GM18873 (cell line): ENCODE measurements at regions not wholly inside any gene's neighbourhood (a gene's known extent, or its start where the extent isn't known, plus 50 kb on each side); places are given as distances from the start of the nearest gene placed in this dataset.

Experiments
- ATAC-seq: cut with Tn5 transposase; IDR thresholded peaks from one replicate; pipeline ENCODE4 v1.9.1; 2021; ENCODE audit warnings: mild to moderate bottlenecking, moderate library complexity, moderate number of reproducible peaks; ENCODE audit not compliant: unreplicated experiment, low FRiP score

DNA sequence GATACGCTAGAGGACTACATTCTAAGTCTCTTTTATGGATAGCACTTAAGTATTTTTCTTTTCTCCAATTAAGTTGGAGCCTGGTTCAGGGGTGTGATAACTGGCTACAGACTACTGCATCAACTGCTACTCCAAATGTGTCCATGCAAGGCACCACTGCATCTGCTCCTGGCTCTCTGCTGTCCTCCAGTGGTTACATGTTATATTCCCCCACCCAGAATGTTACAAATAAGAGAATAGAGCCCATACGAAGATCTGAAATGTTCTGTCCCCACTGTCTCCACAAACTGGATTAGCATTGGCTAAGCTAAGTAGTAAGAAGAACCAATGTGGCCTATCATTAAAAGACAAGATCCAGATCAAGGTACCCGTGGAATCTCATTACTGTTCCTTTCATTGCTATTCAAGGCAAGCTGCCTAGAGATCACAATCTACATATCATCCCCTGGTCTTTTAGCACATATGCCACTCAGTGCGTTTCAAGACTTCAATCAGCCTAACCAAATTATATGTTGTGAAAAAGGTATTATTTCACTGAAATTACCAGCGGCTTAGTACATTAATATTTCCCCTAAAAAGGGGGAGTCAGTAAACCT is 308.3 kb upstream of the SLC8A1 start:
- ATAC-seq: no peak

DNA sequence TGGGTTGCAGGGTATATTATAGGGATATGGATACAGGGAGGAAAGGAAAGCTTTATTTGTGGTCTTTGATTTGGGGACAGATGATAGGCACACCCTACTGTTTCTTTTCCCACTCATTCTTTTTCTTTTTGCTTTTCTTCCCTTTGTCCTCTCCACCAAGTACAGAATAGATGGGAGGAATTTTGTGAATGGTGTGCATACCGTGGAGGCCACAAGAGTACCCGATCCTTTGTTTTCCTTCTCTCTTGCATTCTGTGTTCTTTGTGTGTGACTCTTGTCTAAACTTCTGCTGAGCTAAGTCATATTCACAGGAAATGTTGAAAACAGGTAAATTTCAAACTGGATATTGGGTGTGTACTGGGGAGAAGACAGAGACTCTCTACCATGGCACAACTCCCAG is 321.4 kb upstream of the SLC8A1 start:
- ATAC-seq: no peak

GRCh38 chr2:40783704-40784103 is 331.8 kb upstream of the SLC8A1 start:
- no peak for ATAC-seq

- no peak for ATAC-seq
These were observed 334.7 kb upstream of the SLC8A1 start for GRCh38 chr2:40786636-40787035.

DNA sequence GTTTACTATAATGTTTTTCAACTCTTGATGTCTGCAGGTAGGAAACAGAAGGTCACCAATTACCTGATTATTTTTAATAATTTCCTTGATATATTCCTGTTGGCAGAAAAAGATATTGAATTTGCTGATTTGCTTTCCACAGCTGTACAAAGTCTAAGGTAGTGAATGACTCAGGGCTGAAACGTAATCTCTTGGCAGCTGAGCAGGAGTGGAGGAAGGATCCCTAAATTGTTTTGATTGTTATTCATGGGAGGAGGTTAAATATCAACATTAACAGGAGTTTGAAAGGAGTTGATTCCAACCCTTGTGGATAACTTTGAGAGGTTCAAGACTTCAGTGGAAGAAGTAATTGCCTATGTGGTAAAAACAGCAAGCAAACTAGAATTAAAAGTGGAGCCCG is 345.2 kb upstream of the SLC8A1 start:
- no peak for ATAC-seq

DNA sequence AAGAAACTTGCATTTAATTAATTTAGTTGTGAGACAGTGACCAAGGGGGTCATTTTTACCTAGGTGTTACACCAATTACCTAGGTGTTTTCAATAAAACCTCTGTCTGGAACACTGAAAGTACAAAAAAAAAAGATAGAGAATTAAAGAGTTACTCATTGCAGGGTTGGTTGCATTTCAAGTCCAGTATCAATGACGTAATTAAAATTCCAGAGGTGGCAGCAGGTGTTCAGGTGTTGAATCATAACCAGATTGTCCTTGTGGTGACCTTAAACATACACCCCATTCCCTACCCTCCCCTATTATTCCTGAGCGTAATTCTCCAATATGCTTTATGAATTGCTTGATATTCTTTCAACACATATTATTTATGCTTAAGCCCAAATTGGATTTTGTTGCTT is 352.0 kb upstream of the SLC8A1 start:
- no peak for ATAC-seq

DNA sequence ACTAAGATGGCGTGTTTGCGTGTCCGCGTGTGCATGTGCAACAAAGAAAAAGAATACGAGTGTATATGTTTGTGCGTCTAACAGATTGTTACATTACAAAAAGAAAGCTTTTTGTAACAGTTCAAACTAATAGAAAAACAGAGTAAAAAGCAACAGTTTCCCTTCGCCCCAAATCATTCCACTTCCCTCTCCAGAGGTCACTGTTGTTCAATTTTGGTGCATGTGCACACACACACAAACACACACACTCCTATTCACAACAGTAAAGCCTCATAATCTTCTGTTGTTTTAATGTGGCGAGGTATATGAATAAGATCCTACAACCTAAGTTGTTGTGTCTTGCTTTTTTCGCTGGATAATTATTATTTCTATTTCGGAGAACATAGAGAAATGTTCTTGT is 357.3 kb upstream of the SLC8A1 start:
- no peak for ATAC-seq

DNA sequence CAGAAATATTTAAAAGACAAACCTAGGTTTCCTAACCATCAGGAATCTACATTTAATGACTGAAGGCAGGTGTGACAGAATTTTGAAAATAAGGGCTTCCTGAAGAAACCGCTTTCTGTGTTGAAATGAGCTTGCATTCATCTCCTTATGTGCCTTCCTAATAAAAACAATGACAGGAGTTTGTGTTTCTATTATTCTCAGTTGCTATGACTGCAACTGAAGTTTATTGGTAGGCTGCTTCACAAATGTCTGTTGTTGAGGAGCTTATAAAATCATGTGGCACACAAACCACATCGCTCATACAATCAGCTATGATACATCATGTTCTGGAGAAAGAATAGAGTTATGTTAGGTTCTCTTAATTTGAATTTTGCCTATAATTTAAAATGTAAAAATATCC is 362.7 kb upstream of the SLC8A1 start:
- no peak for ATAC-seq

GRCh38 chr2:40820319-40820718 is 368.4 kb upstream of the SLC8A1 start:
- no peak for ATAC-seq

DNA sequence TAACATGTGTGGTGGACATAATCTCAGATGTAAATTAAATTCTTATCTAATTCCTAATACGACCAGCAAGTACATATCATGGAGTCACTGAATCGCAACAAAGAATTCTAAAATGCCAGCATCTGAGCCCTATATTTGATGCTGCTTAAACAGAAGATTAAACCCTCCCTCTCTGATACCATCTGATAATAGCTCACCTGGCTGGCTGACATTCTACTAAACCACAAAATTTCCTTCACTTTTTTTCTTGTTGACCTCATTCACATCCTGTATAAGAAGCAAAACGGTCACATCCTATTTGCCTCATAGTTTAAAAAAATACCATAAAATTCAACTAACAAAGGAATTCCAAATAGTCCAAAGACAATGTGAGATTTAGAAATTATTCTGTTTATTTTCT is 371.6 kb upstream of the SLC8A1 start:
- ATAC-seq: no peak

- ATAC-seq: no peak
These were observed 372.4 kb upstream of the SLC8A1 start for GRCh38 chr2:40824278-40824677.

- no peak for ATAC-seq
These were observed 375.5 kb upstream of the SLC8A1 start for GRCh38 chr2:40827392-40827791.

DNA sequence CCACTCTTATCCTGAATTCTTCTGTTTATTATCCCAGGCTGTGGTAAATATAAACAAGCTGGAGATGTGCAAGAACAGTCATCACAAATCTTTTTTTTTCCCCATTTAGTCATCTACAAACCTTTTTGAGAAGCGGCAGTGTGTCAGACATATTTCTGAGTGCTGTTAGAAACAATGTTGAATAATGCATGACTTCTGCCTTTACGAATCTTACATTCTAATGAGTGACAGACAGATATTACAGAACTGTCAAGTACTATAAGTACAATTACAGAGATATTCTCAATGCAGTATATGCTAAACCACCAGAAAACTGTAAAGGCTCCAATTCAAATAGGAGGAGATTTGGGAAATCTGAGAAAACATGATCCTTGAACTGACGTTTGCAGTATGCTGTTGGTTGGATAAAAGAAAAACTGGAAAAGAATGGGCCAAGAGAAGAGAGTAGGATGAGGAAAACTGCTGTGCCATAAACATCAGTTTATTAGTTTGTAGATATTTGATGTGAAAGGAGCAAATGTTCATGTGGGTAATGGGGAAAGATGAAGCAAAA is 379.5 kb upstream of the SLC8A1 start:
- ATAC-seq: no peak

DNA sequence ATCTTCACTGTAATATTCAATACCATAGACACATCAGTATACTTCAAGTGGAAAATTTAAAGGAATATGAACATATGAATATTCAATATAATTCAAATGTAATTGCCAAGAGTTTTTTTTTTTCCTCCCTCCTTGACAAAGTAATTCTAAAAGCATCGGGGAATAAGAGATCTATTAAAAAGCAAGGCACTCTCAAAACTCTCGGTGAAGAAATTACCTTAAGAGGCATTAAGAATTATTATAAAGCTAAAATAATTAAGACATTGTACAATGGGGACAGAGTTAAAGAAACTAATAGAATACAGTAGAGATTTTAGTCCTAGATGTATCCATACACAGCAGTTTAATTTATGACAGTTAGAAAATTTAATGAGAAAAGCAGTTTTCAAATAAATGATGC is 390.0 kb upstream of the SLC8A1 start:
- no peak for ATAC-seq

- ATAC-seq: no peak
These were observed 392.7 kb upstream of the SLC8A1 start for GRCh38 chr2:40844353-40845277.

DNA sequence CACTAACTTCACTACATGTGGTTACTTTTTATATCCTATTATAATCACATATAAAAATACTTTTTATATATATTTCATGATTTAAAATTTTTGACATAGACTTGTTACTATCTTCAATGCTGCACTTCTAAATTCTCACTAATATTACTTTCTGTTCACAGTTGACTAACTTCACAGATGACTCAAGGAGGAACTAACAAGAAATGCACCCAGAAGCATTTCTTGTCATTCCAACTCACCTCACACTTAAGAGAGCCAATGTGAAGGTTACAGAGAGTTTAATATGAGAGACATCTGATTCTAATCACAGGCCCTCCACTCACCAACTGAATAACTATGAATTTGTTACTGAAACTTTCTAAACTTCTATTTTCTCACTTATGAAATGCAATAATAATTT is 399.8 kb upstream of the SLC8A1 start:
- no peak for ATAC-seq

GRCh38 chr2:40859617-40860016 is 407.7 kb upstream of the SLC8A1 start:
- no peak for ATAC-seq

DNA sequence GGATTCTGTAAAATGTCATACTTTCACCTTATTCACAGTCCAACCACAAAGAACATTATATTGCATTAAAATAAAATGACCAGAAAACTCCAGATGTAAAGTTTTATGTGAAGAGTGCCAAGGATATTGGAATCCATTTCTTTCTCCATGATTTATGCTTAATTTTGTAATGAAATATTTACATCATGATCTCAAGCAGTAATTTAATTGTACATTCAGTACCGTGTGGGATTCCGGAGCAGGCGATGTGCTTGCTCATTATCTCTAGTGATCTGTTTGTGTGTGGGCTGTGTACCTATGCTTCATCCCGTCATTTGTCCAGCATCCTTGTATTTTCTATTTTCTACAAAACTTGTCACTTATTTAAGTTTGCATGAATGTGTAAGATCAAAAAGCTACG is 415.9 kb upstream of the SLC8A1 start:
- ATAC-seq: no peak

- no peak for ATAC-seq
These were observed 420.7 kb upstream of the SLC8A1 start for GRCh38 chr2:40872580-40872979.

DNA sequence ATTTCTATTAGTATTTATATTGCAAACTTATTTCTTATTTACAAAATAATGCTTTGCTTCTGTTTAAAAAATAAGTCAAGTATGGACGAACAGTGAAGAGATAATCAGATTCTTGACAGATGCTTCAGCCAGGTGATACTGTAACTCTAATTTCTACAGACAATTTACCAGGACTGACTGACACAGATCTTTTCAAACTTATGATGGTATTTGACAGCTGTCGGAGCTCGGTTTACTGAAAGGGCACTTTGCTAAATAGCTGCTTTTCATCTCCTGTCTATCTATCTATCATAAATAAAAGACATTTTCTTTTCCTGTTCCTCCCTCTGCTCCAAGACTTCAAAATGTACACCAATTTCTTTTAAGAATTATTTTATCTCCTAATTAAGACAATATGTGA is 422.5 kb upstream of the SLC8A1 start:
- no peak for ATAC-seq

DNA sequence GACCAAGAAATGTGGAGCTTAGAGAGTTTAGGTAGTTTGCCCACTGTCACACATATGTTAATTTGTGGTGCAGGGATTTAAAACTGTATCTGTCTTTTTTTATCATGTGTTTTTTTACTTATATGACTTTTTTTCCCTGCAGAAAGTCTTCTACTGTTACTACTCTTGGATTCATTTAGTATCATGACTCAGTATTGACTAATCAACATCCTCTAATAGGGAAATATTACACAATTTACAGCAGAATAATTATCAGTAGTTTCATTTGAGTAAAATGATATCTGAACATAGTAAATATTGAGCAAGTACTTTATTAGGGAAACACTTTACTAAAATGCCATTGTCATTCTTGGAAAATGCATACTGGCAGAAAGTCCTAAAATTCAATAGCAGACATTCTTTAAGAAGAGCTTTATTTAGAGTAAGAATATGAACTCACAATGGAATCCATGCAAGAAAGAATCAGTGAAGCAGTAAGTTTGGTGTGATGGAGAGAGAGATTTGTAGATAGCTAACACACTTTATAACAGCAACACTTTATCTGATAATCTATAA is 425.9 kb upstream of the SLC8A1 start:
- no peak for ATAC-seq

- ATAC-seq: no peak
These were observed 427.4 kb upstream of the SLC8A1 start for GRCh38 chr2:40879305-40879704.
